ENCODE measurements at regions not wholly inside any gene's neighbourhood (a gene's known extent, or its start where the extent isn't known, plus 50 kb on each side); places are given as distances from the start of the nearest gene placed in this dataset.

- TF ChIP-seq POLR2A (IDR thresholded peaks at IDR 0.05) (no peak), CTCF (IDR thresholded peaks at IDR 0.05) (no peak), POLR2AphosphoS5 (IDR thresholded peaks at IDR 0.05) (no peak)
Measured at GRCh38 chr2:240271716-240272341, 131.4 kb upstream of the OTOS start.

All from suprapubic skin (tissue), 4 donors.